Uterus (tissue), 2 donors: ENCODE measurements at regions not wholly inside any gene's neighbourhood (a gene's known extent, or its start where the extent isn't known, plus 50 kb on each side); places are given as distances from the start of the nearest gene placed in this dataset.

Experiments
- CTCF ChIP-seq, 4 experiments: fragments of 200-600 bp in 2 of 4; fragments of 450-650 bp in 2 of 4; sonication (generic) in 2 of 4; IDR thresholded peaks; one replicate each; pipeline ENCODE4 v1.5.1; 2016 to 2019; ENCODE audit warnings: antibody characterized with exemption in 4 of 4, mild to moderate bottlenecking in 2 of 4, moderate library complexity in 1 of 4
- POLR2A ChIP-seq, 2 donors: fragments of 450-650 bp; IDR thresholded peaks; one replicate each; pipeline ENCODE4 v1.6.1; 2016; ENCODE audit warnings: antibody characterized with exemption in 2 of 2, mild to moderate bottlenecking in 1 of 2, moderate library complexity in 1 of 2

- TF ChIP-seq CTCF (IDR thresholded peaks at IDR 0.05): no peak
- TF ChIP-seq POLR2A (IDR thresholded peaks at IDR 0.05): no peak
Observed at GRCh38 chr12:90342081-90342480, 612.9 kb downstream of the CCER1 start.
